Peyer's patch (tissue), 4 donors: ENCODE measurements at regions not wholly inside any gene's neighbourhood (a gene's known extent, or its start where the extent isn't known, plus 50 kb on each side); places are given as distances from the start of the nearest gene placed in this dataset.

ENCODE experiments used
- POLR2A ChIP-seq, 2 donors: fragments of 450-650 bp; IDR thresholded peaks; one replicate each; pipeline ENCODE4 v1.5.1; 2017; ENCODE audit warnings: antibody characterized with exemption in 2 of 2, mild to moderate bottlenecking in 2 of 2, moderate library complexity in 2 of 2
- TF ChIP-seq, protein P1 (sequence below), 6 experiments: fragments of 450-650 bp in 4 of 6; fragments of 200-600 bp in 2 of 6; sonication (generic) in 1 of 6; IDR thresholded peaks; one replicate each; pipeline ENCODE4 v1.5.1; 2017 to 2019; ENCODE audit warnings: antibody characterized with exemption in 6 of 6, mild to moderate bottlenecking in 3 of 6, moderate library complexity in 1 of 6

DNA sequence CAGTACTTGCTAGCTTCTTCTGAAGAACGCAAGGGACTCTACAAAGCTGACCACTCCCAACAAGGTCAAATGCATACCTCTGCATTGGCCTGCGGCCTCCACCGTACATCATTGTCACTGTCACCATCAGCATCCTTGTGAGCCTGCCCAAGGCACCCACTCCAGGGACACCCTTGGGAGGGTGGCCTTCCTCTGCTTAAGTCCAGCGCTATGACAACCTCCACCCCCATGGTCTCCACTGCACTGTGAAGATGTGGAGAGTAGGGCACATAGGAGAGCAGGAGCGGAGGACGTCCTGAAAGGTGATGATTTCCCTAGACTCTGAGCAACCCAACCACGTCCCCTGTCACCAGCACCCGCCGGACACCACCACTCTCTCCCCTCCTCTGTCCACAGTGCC lies 252.8 kb downstream of the ALG10 start:
- no peak for TF ChIP-seq POLR2A (IDR thresholded peaks at IDR 0.05)
- TF ChIP-seq, protein P1, sequence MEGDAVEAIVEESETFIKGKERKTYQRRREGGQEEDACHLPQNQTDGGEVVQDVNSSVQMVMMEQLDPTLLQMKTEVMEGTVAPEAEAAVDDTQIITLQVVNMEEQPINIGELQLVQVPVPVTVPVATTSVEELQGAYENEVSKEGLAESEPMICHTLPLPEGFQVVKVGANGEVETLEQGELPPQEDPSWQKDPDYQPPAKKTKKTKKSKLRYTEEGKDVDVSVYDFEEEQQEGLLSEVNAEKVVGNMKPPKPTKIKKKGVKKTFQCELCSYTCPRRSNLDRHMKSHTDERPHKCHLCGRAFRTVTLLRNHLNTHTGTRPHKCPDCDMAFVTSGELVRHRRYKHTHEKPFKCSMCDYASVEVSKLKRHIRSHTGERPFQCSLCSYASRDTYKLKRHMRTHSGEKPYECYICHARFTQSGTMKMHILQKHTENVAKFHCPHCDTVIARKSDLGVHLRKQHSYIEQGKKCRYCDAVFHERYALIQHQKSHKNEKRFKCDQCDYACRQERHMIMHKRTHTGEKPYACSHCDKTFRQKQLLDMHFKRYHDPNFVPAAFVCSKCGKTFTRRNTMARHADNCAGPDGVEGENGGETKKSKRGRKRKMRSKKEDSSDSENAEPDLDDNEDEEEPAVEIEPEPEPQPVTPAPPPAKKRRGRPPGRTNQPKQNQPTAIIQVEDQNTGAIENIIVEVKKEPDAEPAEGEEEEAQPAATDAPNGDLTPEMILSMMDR (IDR thresholded peaks at IDR 0.05): no peak
